ENCODE measurements at regions not wholly inside any gene's neighbourhood (a gene's known extent, or its start where the extent isn't known, plus 50 kb on each side); places are given as distances from the start of the nearest gene placed in this dataset.

- no peak for DNase-seq (ENCODE audit: low spot score)
These were observed 91.7 kb upstream of the PRICKLE2 start for GRCh38 chr3:64316971-64317370.

DNA sequence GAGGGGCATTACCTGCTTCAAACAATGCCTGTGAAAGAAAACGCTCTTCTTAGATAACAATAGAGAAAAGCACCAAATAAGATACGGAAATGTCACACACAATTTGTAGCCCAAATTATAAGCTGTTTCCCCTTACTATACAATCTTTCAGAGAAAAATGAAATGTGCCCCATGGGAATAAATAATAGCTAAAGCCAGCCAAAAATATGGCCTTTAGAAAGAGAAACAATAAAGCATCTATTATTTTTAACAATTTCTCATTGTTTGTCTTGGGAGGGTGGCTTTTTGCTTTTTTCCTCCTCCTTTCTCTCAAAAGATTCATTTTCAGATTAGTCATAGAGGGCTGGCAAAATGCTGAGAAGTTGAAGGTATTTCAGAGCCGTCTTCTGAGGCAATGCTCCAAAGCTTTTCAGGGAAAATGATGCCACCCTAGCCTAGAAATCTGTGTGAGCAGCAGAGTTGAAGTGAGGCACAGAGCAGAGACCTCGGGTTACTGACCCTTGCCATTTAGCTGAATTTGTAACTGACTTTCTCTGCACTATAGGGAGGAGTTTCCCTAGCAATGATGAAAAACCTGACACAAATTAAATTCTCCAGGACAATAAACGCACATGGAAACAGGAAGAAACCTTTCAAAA, 86.3 kb upstream of the PRICKLE2 start:
- no peak for DNase-seq (ENCODE audit: low spot score)

- no peak for DNase-seq (ENCODE audit: low spot score)
These were observed 83.7 kb upstream of the PRICKLE2 start for GRCh38 chr3:64308931-64309330.

GRCh38 chr3:64306745-64307144, 81.5 kb upstream of the PRICKLE2 start:
- DNase-seq (ENCODE audit: low spot score): no peak

DNA sequence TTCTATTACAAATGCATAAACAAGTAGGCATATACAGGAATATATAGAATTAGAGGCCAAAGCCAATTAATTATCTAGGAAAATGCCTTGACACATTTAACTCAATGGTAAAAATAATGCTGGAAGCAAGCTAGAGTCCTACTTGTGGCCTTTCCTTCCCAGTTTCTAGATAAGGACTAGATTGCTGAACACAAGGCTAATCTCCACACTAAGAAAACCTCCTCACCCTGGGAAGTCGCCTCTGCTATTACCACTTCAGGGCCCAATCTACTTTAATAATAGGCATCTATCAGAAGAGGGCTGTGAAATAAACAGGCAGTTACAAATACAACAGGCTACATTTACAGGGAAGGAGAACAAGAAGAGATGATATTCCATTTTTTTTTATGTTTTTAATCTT, 80.5 kb upstream of the PRICKLE2 start:
- DNase-seq (ENCODE audit: low spot score): no peak

GRCh38 chr3:64304828-64305410, 79.7 kb upstream of the PRICKLE2 start:
- DNase-seq (ENCODE audit: low spot score): no peak

- DNase-seq (ENCODE audit: low spot score): no peak
These were observed 78.6 kb upstream of the PRICKLE2 start for GRCh38 chr3:64303881-64304280.

GRCh38 chr3:64303401-64303800, 78.1 kb upstream of the PRICKLE2 start:
- DNase-seq (ENCODE audit: low spot score): no peak

GRCh38 chr3:64301476-64301875, 76.2 kb upstream of the PRICKLE2 start:
- DNase-seq (ENCODE audit: low spot score): no peak

GRCh38 chr3:64300790-64301423, 75.6 kb upstream of the PRICKLE2 start:
- DNase-seq (ENCODE audit: low spot score): no peak

DNA sequence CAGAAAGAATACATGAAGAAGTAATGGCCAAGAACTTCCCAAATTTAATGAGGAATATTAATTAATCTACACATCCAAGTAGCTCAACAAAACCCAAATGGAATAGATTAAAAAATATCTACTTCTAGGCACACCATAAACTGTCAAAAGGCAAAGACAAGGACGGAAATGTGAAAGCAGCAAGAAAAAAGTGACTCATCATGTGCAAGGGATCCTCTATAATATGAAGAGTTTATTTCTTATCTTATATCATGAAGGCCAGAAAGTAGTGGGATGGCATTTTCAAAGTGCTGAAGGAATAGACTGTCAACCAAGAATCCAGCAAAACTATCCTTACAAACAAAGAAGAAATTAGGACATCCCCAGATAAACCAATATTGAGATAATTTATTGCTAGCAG, 73.9 kb upstream of the PRICKLE2 start:
- no peak for DNase-seq (ENCODE audit: low spot score)

DNA sequence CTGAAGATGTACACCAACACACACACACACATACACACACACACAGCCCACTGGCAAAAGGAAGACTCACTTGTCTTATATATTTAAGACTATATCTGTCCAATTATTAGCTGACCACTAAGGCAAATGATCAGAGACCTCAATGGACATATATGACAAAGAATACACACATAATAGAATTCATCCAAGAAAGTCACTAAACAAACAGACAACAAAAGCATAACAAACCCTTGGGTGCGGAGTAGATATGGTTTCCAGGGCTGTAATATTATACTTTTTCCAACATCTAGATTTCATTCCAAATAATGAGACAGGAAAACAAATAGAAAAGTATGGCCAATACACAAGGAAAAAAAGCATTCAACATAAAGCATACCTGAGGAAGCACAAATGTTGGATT, 72.3 kb upstream of the PRICKLE2 start:
- DNase-seq (ENCODE audit: low spot score): no peak

DNA sequence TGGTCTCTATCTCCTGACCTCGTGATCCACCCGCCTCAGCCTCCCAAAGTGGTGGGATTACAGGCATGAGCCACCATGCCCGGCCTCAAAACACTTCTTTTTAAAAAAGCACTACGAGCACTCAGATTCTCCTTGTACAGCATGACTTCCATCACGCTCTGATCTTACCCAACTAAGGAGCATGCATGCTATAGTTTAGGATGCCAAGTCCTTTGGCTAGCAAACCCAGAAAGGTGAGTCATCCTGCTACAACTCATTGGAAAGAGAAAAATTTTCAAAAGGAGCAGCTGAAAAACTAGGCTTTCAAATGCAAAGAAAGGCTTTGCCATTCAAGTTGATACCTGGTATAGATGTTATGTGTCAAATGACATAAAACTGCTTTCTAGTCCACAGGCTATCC, 70.3 kb upstream of the PRICKLE2 start:
- DNase-seq (ENCODE audit: low spot score): no peak

GRCh38 chr3:64294771-64295170, 69.5 kb upstream of the PRICKLE2 start:
- no peak for DNase-seq (ENCODE audit: low spot score)

DNA sequence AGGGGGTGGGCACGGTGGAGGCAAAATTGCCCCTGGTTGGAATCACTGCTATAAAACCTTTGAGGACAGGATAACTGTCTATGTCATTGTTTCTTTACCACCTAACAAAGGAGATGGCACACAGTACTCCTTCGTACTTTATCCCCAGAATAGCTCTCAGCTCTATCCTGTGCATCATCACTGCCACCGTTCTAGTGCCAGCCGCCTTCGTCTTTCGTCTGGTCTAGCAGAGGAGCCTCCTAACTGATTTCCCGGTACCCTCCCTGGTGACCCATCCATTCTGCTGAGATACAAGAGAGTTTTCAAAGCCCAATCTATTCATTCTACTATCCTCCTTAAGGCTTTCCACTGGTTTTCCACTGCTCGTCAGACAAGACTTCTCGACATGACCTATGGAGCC, 67.9 kb upstream of the PRICKLE2 start:
- DNase-seq (ENCODE audit: low spot score): no peak

GRCh38 chr3:64291956-64292355, 66.7 kb upstream of the PRICKLE2 start:
- DNase-seq (ENCODE audit: low spot score): no peak

- DNase-seq (ENCODE audit: low spot score): no peak
These were observed 66.1 kb upstream of the PRICKLE2 start for GRCh38 chr3:64291345-64291744.

DNA sequence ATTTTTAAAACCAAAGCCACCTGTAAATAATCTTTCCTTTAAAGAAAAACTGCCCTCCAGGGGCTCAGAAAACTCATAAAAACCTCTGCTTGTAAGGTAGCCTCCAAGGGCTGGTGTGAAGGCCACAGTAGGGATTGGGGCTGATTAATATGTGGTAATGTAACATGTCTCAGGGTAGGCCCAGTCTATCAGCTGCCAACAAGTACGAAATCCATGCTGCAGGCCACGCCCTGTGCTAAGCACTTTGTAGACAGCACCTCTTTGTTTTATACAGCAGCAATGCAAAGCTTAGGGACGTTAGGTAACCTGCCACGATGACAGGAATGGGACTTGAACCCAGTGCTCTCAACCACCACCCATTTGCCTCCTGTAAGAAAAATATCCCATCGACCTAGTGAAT, 65.6 kb upstream of the PRICKLE2 start:
- DNase-seq (ENCODE audit: low spot score): no peak

- DNase-seq (ENCODE audit: low spot score): no peak
These were observed 64.9 kb upstream of the PRICKLE2 start for GRCh38 chr3:64290161-64290560.

GRCh38 chr3:64289622-64290021, 64.4 kb upstream of the PRICKLE2 start:
- DNase-seq (ENCODE audit: low spot score): no peak

DNA sequence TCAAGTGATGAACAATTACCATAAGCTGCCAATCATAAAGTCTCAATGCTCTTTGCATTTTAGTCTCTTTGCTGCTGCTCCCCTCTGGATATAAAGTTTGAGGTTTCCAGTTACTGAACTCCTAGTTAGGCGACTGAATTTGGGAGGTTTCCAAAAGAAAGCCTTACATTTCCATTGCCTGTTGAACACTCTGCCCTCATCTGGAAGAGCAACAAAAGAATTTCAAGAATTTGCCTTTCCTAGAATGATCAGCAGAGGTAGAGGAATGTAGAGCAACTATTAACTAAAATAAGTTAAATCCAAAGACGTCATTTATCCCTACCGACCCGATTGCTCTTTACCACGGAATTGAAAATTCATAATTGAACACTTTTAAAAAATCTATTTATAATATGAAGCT, 53.4 kb upstream of the PRICKLE2 start:
- DNase-seq (ENCODE audit: low spot score): no peak

- DNase-seq (ENCODE audit: low spot score): no peak
These were observed 50.9 kb upstream of the PRICKLE2 start for GRCh38 chr3:64276131-64276530.

All from iPS-NIHi11 (cell line).